ENCODE measurements at regions not wholly inside any gene's neighbourhood (a gene's known extent, or its start where the extent isn't known, plus 50 kb on each side); places are given as distances from the start of the nearest gene placed in this dataset.

DNA sequence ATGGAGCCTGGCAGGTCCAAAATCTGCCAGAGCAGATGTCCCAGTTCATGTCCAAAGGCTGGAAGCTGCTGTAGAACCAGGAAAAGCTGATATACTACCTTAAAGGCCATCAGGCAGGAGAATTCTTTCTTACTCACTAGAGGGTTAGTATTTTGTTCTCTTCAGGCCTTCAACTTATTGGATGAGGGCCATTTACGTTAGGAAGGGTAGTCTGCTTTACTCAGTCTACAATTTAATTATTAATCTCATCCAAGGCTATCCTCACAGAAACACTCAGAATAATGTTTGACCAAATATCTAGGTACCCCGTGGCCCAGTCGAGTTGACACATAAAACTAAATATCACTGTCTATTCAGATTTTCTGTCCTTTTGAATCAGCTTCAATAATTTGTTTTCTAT is 437.4 kb downstream of the TLE4 start:
- H3K27me3 ChIP-seq (replicated peaks; ENCODE audit: insufficient read depth, low read length): no peaks in the 10 kb centered on the region
- TF ChIP-seq, protein P1, sequence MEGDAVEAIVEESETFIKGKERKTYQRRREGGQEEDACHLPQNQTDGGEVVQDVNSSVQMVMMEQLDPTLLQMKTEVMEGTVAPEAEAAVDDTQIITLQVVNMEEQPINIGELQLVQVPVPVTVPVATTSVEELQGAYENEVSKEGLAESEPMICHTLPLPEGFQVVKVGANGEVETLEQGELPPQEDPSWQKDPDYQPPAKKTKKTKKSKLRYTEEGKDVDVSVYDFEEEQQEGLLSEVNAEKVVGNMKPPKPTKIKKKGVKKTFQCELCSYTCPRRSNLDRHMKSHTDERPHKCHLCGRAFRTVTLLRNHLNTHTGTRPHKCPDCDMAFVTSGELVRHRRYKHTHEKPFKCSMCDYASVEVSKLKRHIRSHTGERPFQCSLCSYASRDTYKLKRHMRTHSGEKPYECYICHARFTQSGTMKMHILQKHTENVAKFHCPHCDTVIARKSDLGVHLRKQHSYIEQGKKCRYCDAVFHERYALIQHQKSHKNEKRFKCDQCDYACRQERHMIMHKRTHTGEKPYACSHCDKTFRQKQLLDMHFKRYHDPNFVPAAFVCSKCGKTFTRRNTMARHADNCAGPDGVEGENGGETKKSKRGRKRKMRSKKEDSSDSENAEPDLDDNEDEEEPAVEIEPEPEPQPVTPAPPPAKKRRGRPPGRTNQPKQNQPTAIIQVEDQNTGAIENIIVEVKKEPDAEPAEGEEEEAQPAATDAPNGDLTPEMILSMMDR (IDR thresholded peaks at IDR 0.05; ENCODE audit: low read length): no peak
- TF ChIP-seq EZH2 (optimal IDR thresholded peaks at IDR 0.05; ENCODE audit: low read depth, low read length) (no peak), EZH2phosphoT487 (IDR thresholded peaks at IDR 0.05; ENCODE audit: low read length) (no peak)

DNA sequence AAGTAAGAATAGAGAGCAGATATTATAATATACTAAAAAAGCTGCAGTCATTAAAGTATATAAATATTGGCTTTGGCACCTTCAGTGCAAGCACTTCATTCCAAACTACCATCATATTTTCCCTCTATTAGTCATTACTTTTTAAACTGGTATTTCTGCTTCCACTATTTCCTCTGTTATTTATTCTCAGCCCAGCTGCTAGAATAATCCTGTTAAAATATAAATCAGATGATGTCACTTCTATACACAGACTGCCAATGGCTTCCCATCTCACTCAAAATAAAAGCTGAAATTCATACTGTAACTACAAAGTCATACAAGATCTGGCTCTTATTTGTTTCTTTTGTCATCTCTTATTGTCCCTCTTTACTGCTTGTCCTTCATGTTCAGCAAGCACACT is 432.9 kb downstream of the TLE4 start:
- H2AFZ ChIP-seq (ENCODE audit: low read length): no peak overlapping the region
- H3K9ac ChIP-seq (ENCODE audit: low read length): no peak overlapping the region
- no peak for DNase-seq
- H3K4me2 ChIP-seq (ENCODE audit: low read depth, low read length): no peak overlapping the region
- H3K4me1 ChIP-seq (ENCODE audit: low read length): no peaks in the 10 kb centered on the region
- no peaks in the 10 kb centered on the region for H4K20me1 ChIP-seq (ENCODE audit: insufficient read depth, low read length)
- H3K9me3 ChIP-seq (replicated peaks; ENCODE audit: insufficient read depth, low read length): no peaks in the 10 kb centered on the region
- no peaks in the 10 kb centered on the region for H3K36me3 ChIP-seq (replicated peaks; ENCODE audit: insufficient read depth, low read length)
- no peaks in the 10 kb centered on the region for H3K79me2 ChIP-seq (ENCODE audit: low read length)
- TF ChIP-seq EZH2phosphoT487 (IDR thresholded peaks at IDR 0.05; ENCODE audit: low read length): no peak
- no peak overlapping the region for H3K4me3 ChIP-seq (ENCODE audit: low read length)
- H3K27ac ChIP-seq (ENCODE audit: low read length): no peak overlapping the region
- H3F3A ChIP-seq (ENCODE audit: insufficient read depth, low read length): no peaks in the 10 kb centered on the region
- H3K9me2 ChIP-seq (replicated peaks; ENCODE audit: insufficient read depth, low read length): no peaks in the 10 kb centered on the region
- no peaks in the 10 kb centered on the region for H3K27me3 ChIP-seq (replicated peaks; ENCODE audit: insufficient read depth, low read length)

More for the DNA sequence above, 437.4 kb downstream of the TLE4 start:
- no peaks in the 10 kb centered on the region for H3K9me3 ChIP-seq (replicated peaks; ENCODE audit: insufficient read depth, low read length)
- no peak overlapping the region for H3K27ac ChIP-seq (ENCODE audit: low read length)
- H3K9ac ChIP-seq (ENCODE audit: low read length): no peak overlapping the region
- no peaks in the 10 kb centered on the region for H3K79me2 ChIP-seq (ENCODE audit: low read length)
- no peaks in the 10 kb centered on the region for H3F3A ChIP-seq (ENCODE audit: insufficient read depth, low read length)
- H3K9me2 ChIP-seq (replicated peaks; ENCODE audit: insufficient read depth, low read length): no peaks in the 10 kb centered on the region
- H4K20me1 ChIP-seq (ENCODE audit: insufficient read depth, low read length): no peaks in the 10 kb centered on the region
- no peak for DNase-seq
- no peak overlapping the region for H3K4me3 ChIP-seq (ENCODE audit: low read length)
- H3K4me2 ChIP-seq (ENCODE audit: low read depth, low read length): no peak overlapping the region
- H3K4me1 ChIP-seq (ENCODE audit: low read length): no peaks in the 10 kb centered on the region
- no peaks in the 10 kb centered on the region for H3K36me3 ChIP-seq (replicated peaks; ENCODE audit: insufficient read depth, low read length)
- no peak overlapping the region for H2AFZ ChIP-seq (ENCODE audit: low read length)

DNA sequence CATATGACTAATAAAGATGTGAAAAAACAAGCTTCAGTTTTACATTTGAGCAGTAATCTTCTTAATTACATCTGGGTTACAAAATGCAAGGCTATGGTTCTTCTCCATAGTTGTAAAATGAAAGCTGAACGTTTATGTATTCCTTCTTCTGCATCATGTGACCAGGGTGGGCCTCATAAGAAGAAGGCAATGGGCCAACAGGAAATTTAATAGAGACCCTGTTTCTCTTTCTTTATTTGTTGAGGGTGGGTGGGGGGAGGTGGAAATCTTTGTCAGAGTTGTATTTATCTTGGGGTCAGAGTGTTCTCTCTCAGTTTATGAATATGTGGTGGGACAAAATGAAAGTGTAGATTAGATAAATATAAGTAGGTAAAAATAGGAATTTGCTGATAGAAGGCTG is 418.8 kb downstream of the TLE4 start:
- H3K4me2 ChIP-seq (ENCODE audit: low read depth, low read length): no peak overlapping the region
- no peaks in the 10 kb centered on the region for H3K9me2 ChIP-seq (replicated peaks; ENCODE audit: insufficient read depth, low read length)
- H3K79me2 ChIP-seq (ENCODE audit: low read length): no peaks in the 10 kb centered on the region
- no peaks in the 10 kb centered on the region for H3K4me1 ChIP-seq (ENCODE audit: low read length)
- no peaks in the 10 kb centered on the region for H3K9me3 ChIP-seq (replicated peaks; ENCODE audit: insufficient read depth, low read length)
- DNase-seq: no peak
- H2AFZ ChIP-seq (ENCODE audit: low read length): no peak overlapping the region
- no peaks in the 10 kb centered on the region for H3K27me3 ChIP-seq (replicated peaks; ENCODE audit: insufficient read depth, low read length)
- H3K4me3 ChIP-seq (ENCODE audit: low read length): no peak overlapping the region
- H3F3A ChIP-seq (ENCODE audit: insufficient read depth, low read length): no peaks in the 10 kb centered on the region
- no peak overlapping the region for H3K9ac ChIP-seq (ENCODE audit: low read length)
- H3K36me3 ChIP-seq (replicated peaks; ENCODE audit: insufficient read depth, low read length): no peaks in the 10 kb centered on the region
- no peaks in the 10 kb centered on the region for H4K20me1 ChIP-seq (ENCODE audit: insufficient read depth, low read length)
- H3K27ac ChIP-seq (ENCODE audit: low read length): no peak overlapping the region
- TF ChIP-seq, protein P1 (IDR thresholded peaks at IDR 0.05; ENCODE audit: low read length): no peak
- no peak for TF ChIP-seq EZH2 (optimal IDR thresholded peaks at IDR 0.05; ENCODE audit: low read depth, low read length)
- TF ChIP-seq EZH2phosphoT487 (IDR thresholded peaks at IDR 0.05; ENCODE audit: low read length): no peak

DNA sequence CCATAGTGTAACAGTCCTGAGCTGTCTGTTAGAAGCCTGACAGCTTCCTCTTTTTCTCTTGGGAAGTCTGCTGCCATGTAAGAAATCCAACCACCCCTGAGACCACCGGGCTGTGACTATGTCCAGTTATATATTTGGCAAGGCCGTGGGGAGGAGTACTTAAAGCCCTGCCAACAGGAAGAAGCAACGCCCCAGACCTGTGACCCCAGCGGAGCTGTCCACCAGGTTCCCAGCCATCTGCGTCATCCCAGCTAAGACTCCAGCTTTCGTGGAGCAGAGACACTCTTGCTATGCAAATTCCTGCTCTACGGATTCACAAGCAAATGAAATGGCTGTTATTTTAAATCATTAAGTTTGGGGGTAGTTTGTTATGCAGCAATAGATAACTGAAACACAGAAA is 417.3 kb downstream of the TLE4 start:
- Histone ChIP-seq H3K9me3 (replicated peaks; ENCODE audit: insufficient read depth, low read length) (no peaks in the 10 kb centered on the region), H3K4me3 (ENCODE audit: low read length) (no peak overlapping the region), H3K9me2 (replicated peaks; ENCODE audit: insufficient read depth, low read length) (no peaks in the 10 kb centered on the region), H3K79me2 (ENCODE audit: low read length) (no peaks in the 10 kb centered on the region), H2AFZ (ENCODE audit: low read length) (no peak overlapping the region), H3F3A (ENCODE audit: insufficient read depth, low read length) (no peaks in the 10 kb centered on the region), H3K27me3 (replicated peaks; ENCODE audit: insufficient read depth, low read length) (no peaks in the 10 kb centered on the region), H3K4me2 (ENCODE audit: low read depth, low read length) (no peak overlapping the region), H3K9ac (ENCODE audit: low read length) (no peak overlapping the region), H3K36me3 (replicated peaks; ENCODE audit: insufficient read depth, low read length) (no peaks in the 10 kb centered on the region), H3K4me1 (ENCODE audit: low read length) (no peaks in the 10 kb centered on the region), H3K27ac (ENCODE audit: low read length) (no peak overlapping the region), H4K20me1 (ENCODE audit: insufficient read depth, low read length) (no peaks in the 10 kb centered on the region)
- DNase-seq: no peak
- no peak for TF ChIP-seq EZH2phosphoT487 (IDR thresholded peaks at IDR 0.05; ENCODE audit: low read length)
- TF ChIP-seq, protein P1 (IDR thresholded peaks at IDR 0.05; ENCODE audit: low read length): no peak
